HK-2 (cell line): ENCODE measurements at regions not wholly inside any gene's neighbourhood (a gene's known extent, or its start where the extent isn't known, plus 50 kb on each side); places are given as distances from the start of the nearest gene placed in this dataset.
"Not testable (repeated sequence)": the region's sequence is repeated elsewhere in the genome, so short reads cannot be mapped to it uniquely, and the experiment has no call there.

ENCODE experiments used
- DNase-seq: peaks from one replicate; pipeline ENCODE4 v3.0.0-alpha.2; 2018; ENCODE audit not compliant: unreplicated experiment

GRCh38 chr22:33971561-33971961 is 51.3 kb upstream of the LARGE1 start:
- no peak for DNase-seq

- no peak for DNase-seq
These were observed 55.6 kb upstream of the LARGE1 start for GRCh38 chr22:33975841-33976240.

GRCh38 chr22:33983558-33983957 is 63.3 kb upstream of the LARGE1 start:
- DNase-seq, result no peak

GRCh38 chr22:33984211-33984610 is 63.9 kb upstream of the LARGE1 start:
- DNase-seq, result no peak

- no peak for DNase-seq
These were observed 64.5 kb upstream of the LARGE1 start for GRCh38 chr22:33984656-33985285.

- no peak for DNase-seq
These were observed 65.2 kb upstream of the LARGE1 start for GRCh38 chr22:33985506-33985905.

- DNase-seq, result no peak
These were observed 66.0 kb upstream of the LARGE1 start for GRCh38 chr22:33986167-33986771.

GRCh38 chr22:33986954-33987353 is 66.7 kb upstream of the LARGE1 start:
- no peak for DNase-seq

GRCh38 chr22:33989263-33989662 is 69.0 kb upstream of the LARGE1 start:
- DNase-seq, result not testable (repeated sequence)

- no peak for DNase-seq
These were observed 71.3 kb upstream of the LARGE1 start for GRCh38 chr22:33991620-33992019.

GRCh38 chr22:33996824-33997223 is 76.5 kb upstream of the LARGE1 start:
- no peak for DNase-seq

- no peak for DNase-seq
These were observed 80.7 kb upstream of the LARGE1 start for GRCh38 chr22:34000879-34001526.

- DNase-seq, result no peak
These were observed 81.6 kb upstream of the LARGE1 start for GRCh38 chr22:34001701-34002466.

GRCh38 chr22:34004058-34004457 is 83.8 kb upstream of the LARGE1 start:
- DNase-seq, result no peak

- DNase-seq, result no peak
These were observed 90.0 kb upstream of the LARGE1 start for GRCh38 chr22:34010259-34010658.

- no peak for DNase-seq
These were observed 95.4 kb upstream of the LARGE1 start for GRCh38 chr22:34015642-34016041.

GRCh38 chr22:34017205-34017604 is 96.9 kb upstream of the LARGE1 start:
- no peak for DNase-seq

- no peak for DNase-seq
These were observed 99.0 kb upstream of the LARGE1 start for GRCh38 chr22:34019190-34019845.

- DNase-seq, result no peak
These were observed 114.9 kb upstream of the LARGE1 start for GRCh38 chr22:34035209-34035608.

- DNase-seq, result no peak
These were observed 116.7 kb upstream of the LARGE1 start for GRCh38 chr22:34036931-34037330.

- DNase-seq, result no peak
These were observed 118.7 kb upstream of the LARGE1 start for GRCh38 chr22:34038801-34039555.
